HepG2 (cell line): ENCODE measurements at regions not wholly inside any gene's neighbourhood (a gene's known extent, or its start where the extent isn't known, plus 50 kb on each side); places are given as distances from the start of the nearest gene placed in this dataset.

ENCODE experiments used
- HCFC1 ChIP-seq: fragments of 150-350 bp; IDR thresholded peaks from 2 replicates; pipeline ENCODE4 v1.6.1; 2014; ENCODE audit warnings: low read depth, low read length
- MATR3 ChIP-seq: sonication (generic); formaldehyde crosslinking; IDR thresholded peaks from 2 replicates; pipeline ENCODE4 v1.4.0; 2020; ENCODE audit warnings: missing genetic modification reagents
- WIZ ChIP-seq: sonication (generic); formaldehyde crosslinking; IDR thresholded peaks from 2 replicates; pipeline ENCODE4 v1.5.1; 2020; ENCODE audit warnings: mild to moderate bottlenecking, missing genetic modification reagents
- ZHX1 ChIP-seq: sonication (generic); formaldehyde crosslinking; IDR thresholded peaks from 2 replicates; pipeline ENCODE4 v1.8.1; 2022; ENCODE audit warnings: low read depth, mild to moderate bottlenecking, missing genetic modification reagents
- ZNF24 ChIP-seq: fragments of 450-650 bp; IDR thresholded peaks from 2 replicates; pipeline ENCODE4 v1.6.1; 2017; ENCODE audit warnings: antibody characterized with exemption, mild to moderate bottlenecking
- TF ChIP-seq, protein P1 (sequence below): sonication (generic); formaldehyde crosslinking; IDR thresholded peaks from 2 replicates; pipeline ENCODE4 v1.4.0; 2020; ENCODE audit warnings: mild to moderate bottlenecking, low read depth, missing genetic modification reagents

- no peak for TF ChIP-seq WIZ (CRISPR knock-in tag)
- no peak for TF ChIP-seq ZHX1 (CRISPR knock-in tag)
- no peak for TF ChIP-seq MATR3 (CRISPR knock-in tag)
- TF ChIP-seq, protein P1, sequence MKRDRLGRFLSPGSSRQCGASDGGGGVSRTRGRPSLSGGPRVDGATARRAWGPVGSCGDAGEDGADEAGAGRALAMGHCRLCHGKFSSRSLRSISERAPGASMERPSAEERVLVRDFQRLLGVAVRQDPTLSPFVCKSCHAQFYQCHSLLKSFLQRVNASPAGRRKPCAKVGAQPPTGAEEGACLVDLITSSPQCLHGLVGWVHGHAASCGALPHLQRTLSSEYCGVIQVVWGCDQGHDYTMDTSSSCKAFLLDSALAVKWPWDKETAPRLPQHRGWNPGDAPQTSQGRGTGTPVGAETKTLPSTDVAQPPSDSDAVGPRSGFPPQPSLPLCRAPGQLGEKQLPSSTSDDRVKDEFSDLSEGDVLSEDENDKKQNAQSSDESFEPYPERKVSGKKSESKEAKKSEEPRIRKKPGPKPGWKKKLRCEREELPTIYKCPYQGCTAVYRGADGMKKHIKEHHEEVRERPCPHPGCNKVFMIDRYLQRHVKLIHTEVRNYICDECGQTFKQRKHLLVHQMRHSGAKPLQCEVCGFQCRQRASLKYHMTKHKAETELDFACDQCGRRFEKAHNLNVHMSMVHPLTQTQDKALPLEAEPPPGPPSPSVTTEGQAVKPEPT (CRISPR knock-in tag): no peak
- no peak for TF ChIP-seq ZNF24
- no peak for TF ChIP-seq HCFC1
Observed at GRCh38 chr3:28726840-28727239, 378.2 kb upstream of the AZI2 start.
